Smooth muscle cell (in vitro differentiated cells): ENCODE measurements at regions not wholly inside any gene's neighbourhood (a gene's known extent, or its start where the extent isn't known, plus 50 kb on each side); places are given as distances from the start of the nearest gene placed in this dataset.

ENCODE experiments used
- DNase-seq: peaks from one replicate; lab custom pipeline; 2025; ENCODE audit not compliant: unreplicated experiment; lab: John Stamatoyannopoulos, UW
- H2AFZ ChIP-seq: fragments of 200-600 bp; sonication (generic); 2 replicates; pipeline ENCODE4 v1.6.0; 2016; ENCODE audit warnings: antibody characterized with exemption, low read depth, mild to moderate bottlenecking
- H3F3A ChIP-seq: fragments of 200-600 bp; sonication (generic); 2 replicates; pipeline ENCODE4 v1.6.0; 2017; ENCODE audit warnings: antibody characterized with exemption, low read depth
- H3K27ac ChIP-seq: fragments of 200-600 bp; sonication (generic); 2 replicates; pipeline ENCODE4 v1.5.1; 2016; ENCODE audit warnings: low read depth, mild to moderate bottlenecking
- H3K27me3 ChIP-seq: fragments of 200-600 bp; sonication (generic); 2 replicates; pipeline ENCODE4 v1.6.1; 2016; ENCODE audit warnings: low read depth, mild to moderate bottlenecking
- H3K36me3 ChIP-seq: fragments of 200-600 bp; sonication (generic); 2 replicates; pipeline ENCODE4 v1.5.1; 2016; ENCODE audit warnings: low read depth
- H3K4me1 ChIP-seq: fragments of 200-600 bp; sonication (generic); 2 replicates; pipeline ENCODE4 v1.5.1; 2016; ENCODE audit warnings: low read depth
- H3K4me2 ChIP-seq: fragments of 200-600 bp; sonication (generic); 2 replicates; pipeline ENCODE4 v1.6.0; 2016; ENCODE audit warnings: mild to moderate bottlenecking
- H3K4me3 ChIP-seq: fragments of 200-600 bp; sonication (generic); 2 replicates; pipeline ENCODE4 v1.5.1; 2016; ENCODE audit warnings: mild to moderate bottlenecking
- H3K79me2 ChIP-seq: fragments of 200-600 bp; sonication (generic); 2 replicates; pipeline ENCODE4 v1.6.0; 2016; ENCODE audit warnings: low read depth, mild to moderate bottlenecking
- H3K9ac ChIP-seq: fragments of 200-600 bp; sonication (generic); 2 replicates; pipeline ENCODE4 v1.6.0; 2016; ENCODE audit warnings: low read depth
- H3K9me3 ChIP-seq: fragments of 200-600 bp; sonication (generic); replicated peaks from 2 replicates; pipeline ENCODE4 v1.5.1; 2016; ENCODE audit warnings: low read depth
- H4K20me1 ChIP-seq: fragments of 200-600 bp; sonication (generic); 2 replicates; pipeline ENCODE4 v1.6.0; 2016; ENCODE audit warnings: low read depth
- WGBS: methylation state at CpG from one replicate; pipeline ENCODE4 v1.1.7; 2016; ENCODE audit warnings: low lambda C conversion rate; 5-methylcytosine and 5-hydroxymethylcytosine counted together
- TF ChIP-seq, protein P1 (sequence below): fragments of 200-600 bp; sonication (generic); IDR thresholded peaks from 2 replicates; pipeline ENCODE4 v1.5.1; 2017; ENCODE audit warnings: borderline replicate concordance, mild to moderate bottlenecking, antibody characterized with exemption; ENCODE audit not compliant: insufficient read depth, poor library complexity, severe bottlenecking

DNA sequence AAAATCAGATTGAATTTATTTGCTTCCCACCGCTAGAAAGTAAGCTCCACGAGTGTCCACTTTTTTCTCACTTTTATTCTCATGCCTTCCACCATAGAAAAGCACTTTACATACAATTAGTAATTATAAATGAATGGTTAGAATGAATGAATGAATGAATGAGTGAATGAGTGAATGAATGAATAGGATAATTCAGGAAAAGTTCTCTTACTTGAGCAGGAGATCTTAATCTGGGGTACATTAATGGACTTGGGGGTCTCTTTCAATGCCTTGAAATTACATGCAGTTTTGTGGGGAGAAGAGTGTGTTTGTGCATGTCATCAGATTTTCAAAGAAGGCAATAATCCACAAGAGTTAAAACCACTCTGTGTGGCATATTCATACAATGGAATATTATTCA is 229.9 kb upstream of the NR4A3 start:
- no peak overlapping the region for H2AFZ ChIP-seq
- H3K27me3 ChIP-seq, result no peaks in the 10 kb centered on the region
- no peaks in the 10 kb centered on the region for H4K20me1 ChIP-seq
- H3K79me2 ChIP-seq, result no peaks in the 10 kb centered on the region
- 98% methylated on average over 2 of the region's 2 CpGs for WGBS
- no peak overlapping the region for H3K27ac ChIP-seq
- H3K4me1 ChIP-seq, result no peaks in the 10 kb centered on the region
- no peaks in the 10 kb centered on the region for H3K9me3 ChIP-seq
- H3K9ac ChIP-seq, result no peak overlapping the region
- no peak overlapping the region for H3K4me3 ChIP-seq
- H3F3A ChIP-seq, result no peaks in the 10 kb centered on the region
- H3K36me3 ChIP-seq, result no peaks in the 10 kb centered on the region
- TF ChIP-seq, protein P1, sequence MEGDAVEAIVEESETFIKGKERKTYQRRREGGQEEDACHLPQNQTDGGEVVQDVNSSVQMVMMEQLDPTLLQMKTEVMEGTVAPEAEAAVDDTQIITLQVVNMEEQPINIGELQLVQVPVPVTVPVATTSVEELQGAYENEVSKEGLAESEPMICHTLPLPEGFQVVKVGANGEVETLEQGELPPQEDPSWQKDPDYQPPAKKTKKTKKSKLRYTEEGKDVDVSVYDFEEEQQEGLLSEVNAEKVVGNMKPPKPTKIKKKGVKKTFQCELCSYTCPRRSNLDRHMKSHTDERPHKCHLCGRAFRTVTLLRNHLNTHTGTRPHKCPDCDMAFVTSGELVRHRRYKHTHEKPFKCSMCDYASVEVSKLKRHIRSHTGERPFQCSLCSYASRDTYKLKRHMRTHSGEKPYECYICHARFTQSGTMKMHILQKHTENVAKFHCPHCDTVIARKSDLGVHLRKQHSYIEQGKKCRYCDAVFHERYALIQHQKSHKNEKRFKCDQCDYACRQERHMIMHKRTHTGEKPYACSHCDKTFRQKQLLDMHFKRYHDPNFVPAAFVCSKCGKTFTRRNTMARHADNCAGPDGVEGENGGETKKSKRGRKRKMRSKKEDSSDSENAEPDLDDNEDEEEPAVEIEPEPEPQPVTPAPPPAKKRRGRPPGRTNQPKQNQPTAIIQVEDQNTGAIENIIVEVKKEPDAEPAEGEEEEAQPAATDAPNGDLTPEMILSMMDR, result no peak
- DNase-seq, result no peak
- no peak overlapping the region for H3K4me2 ChIP-seq

DNA sequence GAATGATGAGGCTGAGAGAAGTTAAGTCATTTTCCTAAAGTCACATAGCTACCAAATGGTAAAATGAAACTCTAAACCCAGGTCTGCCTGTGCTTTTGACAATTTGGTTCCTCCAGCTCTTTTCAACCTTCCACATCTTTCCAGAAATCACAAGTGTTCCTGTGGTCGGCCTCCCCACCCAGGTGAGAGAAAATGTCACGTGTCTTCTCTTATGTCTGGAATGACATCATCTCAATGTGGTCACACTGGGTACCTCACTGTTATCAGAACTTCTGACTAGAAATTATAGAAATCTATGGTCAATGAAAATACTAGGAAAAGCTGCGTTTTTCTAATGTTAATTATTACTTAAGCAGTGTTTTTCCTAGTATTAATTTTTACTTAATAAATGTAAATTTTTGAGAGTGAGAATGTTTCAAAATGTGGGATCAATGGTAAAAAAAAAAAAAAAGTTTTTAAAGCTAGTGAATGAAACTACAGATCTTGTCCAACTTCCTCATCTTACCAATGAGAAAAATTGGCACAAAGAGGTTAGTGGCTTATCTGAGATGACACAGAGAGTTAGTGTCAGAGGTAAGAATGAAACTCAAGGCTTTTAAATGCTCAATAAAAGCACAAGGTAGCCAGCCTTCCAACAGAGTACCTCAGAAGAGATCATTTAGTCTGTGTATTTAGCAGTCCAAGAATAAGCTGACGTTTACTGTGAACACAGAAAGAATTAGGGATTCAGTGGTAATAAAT is 228.7 kb upstream of the NR4A3 start:
- WGBS, result 75% methylated on average over 4 of the region's 4 CpGs
- Histone ChIP-seq H3K36me3 (no peaks in the 10 kb centered on the region), H3K27ac (peak overlapping the region; percentile 79), H3K9ac (peak overlapping the region; percentile 56), H3K79me2 (no peaks in the 10 kb centered on the region), H3K27me3 (no peaks in the 10 kb centered on the region), H4K20me1 (no peaks in the 10 kb centered on the region), H3K4me1 (no peaks in the 10 kb centered on the region), H2AFZ (no peak overlapping the region), H3K4me2 (no peak overlapping the region), H3F3A (no peaks in the 10 kb centered on the region), H3K4me3 (no peak overlapping the region), H3K9me3 (no peaks in the 10 kb centered on the region)
- TF ChIP-seq, protein P1, result no peak
- no peak for DNase-seq

DNA sequence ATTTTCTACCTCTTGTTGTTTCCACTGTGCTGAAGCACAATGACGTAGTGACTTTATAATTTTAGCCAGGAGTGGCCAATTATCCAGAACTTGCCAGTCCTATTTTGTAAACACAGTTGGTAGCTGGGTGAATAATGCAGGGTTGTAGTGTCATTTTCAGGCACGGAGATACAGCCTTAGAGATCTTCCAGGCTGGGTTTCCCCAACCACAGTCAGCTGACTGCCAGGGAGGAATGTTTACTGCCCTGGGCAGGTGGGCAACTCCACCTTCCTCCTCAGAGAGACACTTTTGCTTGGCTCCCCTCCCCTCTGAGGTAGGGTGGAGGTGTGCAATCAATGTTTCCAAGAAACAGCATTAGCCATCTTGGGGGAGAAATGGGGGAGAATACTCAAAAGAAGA is 228.1 kb upstream of the NR4A3 start:
- Histone ChIP-seq H3K36me3 (no peaks in the 10 kb centered on the region), H3K79me2 (no peaks in the 10 kb centered on the region), H2AFZ (no peak overlapping the region), H3K9ac (peak overlapping the region; percentile 56), H3K4me2 (no peak overlapping the region), H3K27me3 (no peaks in the 10 kb centered on the region), H3K27ac (peak overlapping the region; percentile 79), H3K4me3 (no peak overlapping the region), H3K4me1 (no peaks in the 10 kb centered on the region), H4K20me1 (no peaks in the 10 kb centered on the region), H3K9me3 (no peaks in the 10 kb centered on the region), H3F3A (no peaks in the 10 kb centered on the region)
- no peak for DNase-seq
- 59% methylated on average over 2 of the region's 2 CpGs for WGBS
- TF ChIP-seq, protein P1, result no peak
